SH-SY5Y (cell line): ENCODE measurements at regions not wholly inside any gene's neighbourhood (a gene's known extent, or its start where the extent isn't known, plus 50 kb on each side); places are given as distances from the start of the nearest gene placed in this dataset.

Experiments
- GATA2 ChIP-seq: IDR thresholded peaks from 2 replicates; pipeline ENCODE4 v1.6.1; 2011; ENCODE audit warnings: mild to moderate bottlenecking, low read depth, low read length
- GATA3 ChIP-seq: IDR thresholded peaks from 2 replicates; pipeline ENCODE4 v1.6.1; 2011; ENCODE audit warnings: low read depth, mild to moderate bottlenecking, low read length, moderate library complexity

DNA sequence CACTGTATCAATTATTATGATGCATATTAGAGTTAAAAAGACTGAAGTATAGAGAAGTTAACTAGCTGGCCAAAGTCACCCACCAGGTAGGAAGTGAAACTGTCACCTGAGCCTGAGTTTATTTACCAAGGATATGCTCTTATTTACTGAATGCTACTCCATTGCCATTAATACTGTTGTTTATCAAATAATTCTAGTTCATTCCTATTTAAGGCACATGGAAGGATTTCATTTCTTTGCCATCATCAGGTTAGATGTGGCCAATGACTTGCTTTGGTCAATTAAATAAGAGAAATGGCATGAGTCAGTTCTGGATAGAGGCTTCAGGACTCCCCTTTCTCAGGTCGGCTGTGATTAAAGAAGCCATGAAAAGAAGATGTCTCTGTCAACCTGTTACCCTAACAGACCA lies 169.6 kb downstream of the KCNJ2 start:
- no peak for TF ChIP-seq GATA2
- no peak for TF ChIP-seq GATA3
